Endothelial cell of umbilical vein (primary cell): ENCODE measurements at regions not wholly inside any gene's neighbourhood (a gene's known extent, or its start where the extent isn't known, plus 50 kb on each side); places are given as distances from the start of the nearest gene placed in this dataset.

Source experiments
- BruUV-seq: library from RNA; stranded (reverse); fragments of 400-500 nt; replicated peaks from 2 replicates; lab custom pipeline; 2021; lab: Mats Ljungman, UMichigan
- CTCF ChIA-PET: fragments of 300-600, 350-600 bp; sonication (Branson Sonifier 250); formaldehyde crosslinking; loops from one replicate; lab custom pipeline; 2021; ENCODE audit warnings: antibody characterized with exemption, inconsistent platforms; lab: Charles Lee
- POLR2A ChIA-PET: fragments of 300-600, 350-600 bp; sonication (Branson Sonifier 250); formaldehyde crosslinking; loops from one replicate; lab custom pipeline; 2021; ENCODE audit warnings: antibody characterized with exemption, inconsistent platforms; lab: Charles Lee
- DNase-seq: peaks from one replicate; pipeline ENCODE4 v3.0.0-alpha.2; 2011; ENCODE audit warnings: low read depth, low spot score
- FAIRE-seq: peaks from 2 replicates; lab custom pipeline; 2011; peaks lifted over from hg19 to GRCh38; lab: Jason Lieb, UNC
- H2AFZ ChIP-seq: 2 replicates; pipeline ENCODE4 v1.6.0; 2012; ENCODE audit warnings: low read depth, low read length, control low read depth, inconsistent platforms
- H3K27ac ChIP-seq: 2 replicates; pipeline ENCODE4 v1.5.1; 2011; ENCODE audit warnings: low read depth, mild to moderate bottlenecking, control low read depth, low read length, moderate library complexity; ENCODE audit not compliant: insufficient read depth
- H3K27me3 ChIP-seq, 2 experiments: 2 replicates each; pipeline versions ENCODE4 v1.6.0 to v1.6.1; 2011; ENCODE audit warnings: low read length in 2 of 2, mixed read lengths in 1 of 2; ENCODE audit not compliant: control insufficient read depth in 2 of 2, insufficient read depth in 2 of 2
- H3K36me3 ChIP-seq, 2 experiments: 2 replicates in 1 of 2; 3 replicates in 1 of 2; pipeline ENCODE4 v1.5.1; 2011; ENCODE audit warnings: low read length in 2 of 2, mild to moderate bottlenecking in 1 of 2, moderate library complexity in 1 of 2; ENCODE audit not compliant: control insufficient read depth in 2 of 2, insufficient read depth in 2 of 2; ENCODE audit errors: extremely low read depth in 1 of 2
- H3K4me1 ChIP-seq: 3 replicates; pipeline ENCODE4 v1.5.1; 2011; ENCODE audit warnings: mild to moderate bottlenecking, low read length; ENCODE audit not compliant: control insufficient read depth, insufficient read depth; ENCODE audit errors: extremely low read depth
- H3K4me2 ChIP-seq: 2 replicates; pipeline ENCODE4 v1.6.1; 2011; ENCODE audit warnings: low read length, control low read depth, mixed read lengths; ENCODE audit not compliant: insufficient read depth
- H3K4me3 ChIP-seq, 3 experiments: fragments of 200-600 bp in 1 of 3; sonication (generic), shearing (Covaris generic) in 1 of 3; replicated peaks in 1 of 3; 2 replicates each; pipeline ENCODE4 v1.5.1; 2011 to 2016; ENCODE audit warnings: control low read depth in 3 of 3, low read length in 3 of 3, mild to moderate bottlenecking in 2 of 3, inconsistent platforms in 1 of 3, low read depth in 1 of 3, moderate library complexity in 1 of 3; ENCODE audit not compliant: insufficient read depth in 1 of 3
- H3K79me2 ChIP-seq: 2 replicates; pipeline ENCODE4 v1.6.0; 2012; ENCODE audit warnings: low read length, inconsistent platforms; ENCODE audit not compliant: control insufficient read depth, insufficient read depth
- H3K9ac ChIP-seq: replicated peaks from 2 replicates; pipeline ENCODE3; 2011; ENCODE audit warnings: low read length, control low read depth; ENCODE audit not compliant: insufficient read depth; ENCODE audit errors: extremely low read depth
- H3K9me1 ChIP-seq: replicated peaks from 3 replicates; pipeline ENCODE4 v1.6.0; 2011; ENCODE audit warnings: mild to moderate bottlenecking, low read length; ENCODE audit not compliant: control insufficient read depth, insufficient read depth; ENCODE audit errors: extremely low read depth
- H3K9me3 ChIP-seq: replicated peaks from 2 replicates; pipeline ENCODE4 v1.5.1; 2012; ENCODE audit warnings: low read length, inconsistent platforms; ENCODE audit not compliant: control insufficient read depth, insufficient read depth
- H4K20me1 ChIP-seq: replicated peaks from 2 replicates; pipeline ENCODE3; 2011; ENCODE audit warnings: mild to moderate bottlenecking, low read length; ENCODE audit not compliant: control insufficient read depth, insufficient read depth; ENCODE audit errors: extremely low read depth
- CTCF ChIP-seq, 2 donors: IDR thresholded peaks; 1 replicate in 1 of 2; 2 replicates in 1 of 2; pipeline ENCODE4 v1.5.1; 2011; ENCODE audit warnings: low read length in 2 of 2, mild to moderate bottlenecking in 2 of 2, moderate library complexity in 2 of 2, control low read depth in 1 of 2, inconsistent platforms in 1 of 2, low read depth in 1 of 2; ENCODE audit not compliant: insufficient read depth in 1 of 2; ENCODE audit errors: extremely low read depth in 1 of 2
- EZH2 ChIP-seq: IDR thresholded peaks from 2 replicates; pipeline ENCODE4 v1.6.1; 2012; ENCODE audit warnings: borderline replicate concordance, low read depth, mild to moderate bottlenecking, moderate library complexity, low read length, inconsistent platforms; ENCODE audit not compliant: severe bottlenecking
- FOS ChIP-seq: IDR thresholded peaks from 2 replicates; pipeline ENCODE4 v1.6.1; 2011; ENCODE audit warnings: mild to moderate bottlenecking, low read length, moderate library complexity, borderline replicate concordance; ENCODE audit not compliant: insufficient read depth
- GATA2 ChIP-seq: IDR thresholded peaks from 2 replicates; pipeline ENCODE4 v1.7.0; 2011; ENCODE audit warnings: low read depth, mild to moderate bottlenecking, moderate library complexity, mixed read lengths, low read length; ENCODE audit not compliant: insufficient read length, insufficient read depth
- JUN ChIP-seq: IDR thresholded peaks from 2 replicates; pipeline ENCODE4 v1.6.1; 2011; ENCODE audit warnings: borderline replicate concordance, low read depth; ENCODE audit not compliant: insufficient read length, insufficient read depth
- MAX ChIP-seq: IDR thresholded peaks from 2 replicates; pipeline ENCODE4 v1.6.1; 2011; ENCODE audit not compliant: insufficient read depth, insufficient read length
- MYC ChIP-seq: IDR thresholded peaks from one replicate; pipeline ENCODE4 v1.6.1; 2011; ENCODE audit warnings: mild to moderate bottlenecking, low read depth, low read length
- POLR2A ChIP-seq: IDR thresholded peaks from 2 replicates; pipeline ENCODE4 v1.6.1; 2012; ENCODE audit warnings: low read depth, mild to moderate bottlenecking, control low read depth, low read length
- POLR2AphosphoS5 ChIP-seq: IDR thresholded peaks from 2 replicates; pipeline ENCODE4 v1.6.1; 2012; ENCODE audit warnings: low read depth, mild to moderate bottlenecking, control low read depth, low read length, moderate library complexity; ENCODE audit not compliant: insufficient read depth
- dilution Hi-C: fragments of 300-500 bp; cut with MboI; formaldehyde crosslinking; loops from one replicate; pipeline ENCODE4 v1.15.0; 2019; ENCODE audit warnings: low sequenced_read_pairs; ENCODE audit not compliant: extremely low pct_ligation_motif_present
- intact Hi-C: fragments of 100-400 bp; cut with micrococcal nuclease; formaldehyde crosslinking; loops from one replicate; pipeline ENCODE4 v1.10.0; 2022

GRCh38 chr7:124679586-124680225 is 85.9 kb downstream of the GPR37 start:
- ChIA-PET POLR2A (no interaction called here), CTCF (no interaction called here)
- no peak for FAIRE-seq
- Histone ChIP-seq H3K27ac (no peak overlapping the region), H3K4me2 (no peak overlapping the region), H4K20me1 (no peaks in the 10 kb centered on the region), H3K4me3 (no peak overlapping the region), H3K9me3 (no peaks in the 10 kb centered on the region), H3K27me3 (no peaks in the 10 kb centered on the region), H3K9me1 (no peaks in the 10 kb centered on the region), H2AFZ (no peak overlapping the region), H3K36me3 (no peaks in the 10 kb centered on the region), H3K4me1 (no peaks in the 10 kb centered on the region), H3K79me2 (no peaks in the 10 kb centered on the region), H3K9ac (no peak overlapping the region)
- dilution Hi-C loops = no loop called here
- intact Hi-C loops = no loop called here
- TF ChIP-seq MYC = no peak
- no peak for TF ChIP-seq POLR2AphosphoS5
- no peak for TF ChIP-seq FOS
- no peak for TF ChIP-seq CTCF (IDR thresholded peaks at IDR 0.05; ENCODE audit: extremely low read depth in 1 of 2, insufficient read depth in 1 of 2, low read depth in 1 of 2, low read length in 2 of 2)
- TF ChIP-seq POLR2A = no peak
- TF ChIP-seq EZH2 = no peak
- TF ChIP-seq GATA2 = no peak
- no peak for TF ChIP-seq MAX
- TF ChIP-seq JUN = no peak
- no TSS peak for BruUV-seq
- DNase-seq = no peak
